Muscle layer of colon (tissue), 2 donors: ENCODE measurements at regions not wholly inside any gene's neighbourhood (a gene's known extent, or its start where the extent isn't known, plus 50 kb on each side); places are given as distances from the start of the nearest gene placed in this dataset.

ENCODE experiments used
- H3K27ac ChIP-seq: one replicate; pipeline ENCODE4 v1.7.0; 2013; ENCODE audit warnings: low read depth, mild to moderate bottlenecking, low read length, moderate library complexity
- H3K27me3 ChIP-seq, 2 donors: one replicate each; pipeline ENCODE4 v1.7.0; 2013; ENCODE audit warnings: low read length in 2 of 2, mild to moderate bottlenecking in 2 of 2; ENCODE audit not compliant: insufficient read depth in 2 of 2, control insufficient read depth in 1 of 2
- H3K36me3 ChIP-seq: one replicate; pipeline ENCODE4 v1.7.0; 2013; ENCODE audit warnings: mild to moderate bottlenecking, low read length; ENCODE audit not compliant: insufficient read depth
- H3K4me1 ChIP-seq: one replicate; pipeline ENCODE4 v1.7.0; 2013; ENCODE audit warnings: mild to moderate bottlenecking, low read length; ENCODE audit not compliant: insufficient read depth
- H3K4me3 ChIP-seq, 2 donors: one replicate each; pipeline ENCODE4 v1.7.0; 2013; ENCODE audit warnings: low read length in 2 of 2, low read depth in 1 of 2, mild to moderate bottlenecking in 1 of 2, moderate library complexity in 1 of 2
- H3K9ac ChIP-seq: one replicate; pipeline ENCODE4 v1.7.0; 2013; ENCODE audit warnings: low read length
- H3K9me3 ChIP-seq: one replicate; pipeline ENCODE4 v1.7.0; 2013; ENCODE audit warnings: mild to moderate bottlenecking, low read length
- donor health status: abdominal sarcoma.
- donor health status: Adenocarcinoma of cecum.

DNA sequence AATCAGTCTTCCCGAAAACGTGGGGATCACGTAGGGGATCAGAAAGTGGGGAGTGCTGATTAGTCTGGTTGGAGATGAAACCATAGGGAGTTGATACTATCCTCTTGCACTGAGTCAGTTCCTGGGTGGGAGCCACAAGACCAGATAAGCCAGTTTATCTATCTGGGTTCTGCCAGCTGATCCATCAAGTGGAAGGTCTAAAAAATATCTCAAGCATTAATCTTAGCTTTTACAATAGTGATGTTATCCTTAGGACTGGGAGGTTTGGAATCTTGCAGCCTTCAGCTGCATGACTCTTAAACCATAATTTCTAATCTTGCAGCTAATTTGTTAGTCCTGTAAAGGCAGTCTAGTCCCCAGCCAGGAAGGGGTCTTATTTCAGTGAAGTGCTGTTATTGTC lies 2474.2 kb downstream of the PCDH9 start:
- H3K4me3 ChIP-seq = no peak overlapping the region
- no peaks in the 10 kb centered on the region for H3K9me3 ChIP-seq
- no peaks in the 10 kb centered on the region for H3K36me3 ChIP-seq
- no peaks in the 10 kb centered on the region for H3K27me3 ChIP-seq
- no peak overlapping the region for H3K27ac ChIP-seq
- H3K4me1 ChIP-seq = no peaks in the 10 kb centered on the region
- no peak overlapping the region for H3K9ac ChIP-seq

DNA sequence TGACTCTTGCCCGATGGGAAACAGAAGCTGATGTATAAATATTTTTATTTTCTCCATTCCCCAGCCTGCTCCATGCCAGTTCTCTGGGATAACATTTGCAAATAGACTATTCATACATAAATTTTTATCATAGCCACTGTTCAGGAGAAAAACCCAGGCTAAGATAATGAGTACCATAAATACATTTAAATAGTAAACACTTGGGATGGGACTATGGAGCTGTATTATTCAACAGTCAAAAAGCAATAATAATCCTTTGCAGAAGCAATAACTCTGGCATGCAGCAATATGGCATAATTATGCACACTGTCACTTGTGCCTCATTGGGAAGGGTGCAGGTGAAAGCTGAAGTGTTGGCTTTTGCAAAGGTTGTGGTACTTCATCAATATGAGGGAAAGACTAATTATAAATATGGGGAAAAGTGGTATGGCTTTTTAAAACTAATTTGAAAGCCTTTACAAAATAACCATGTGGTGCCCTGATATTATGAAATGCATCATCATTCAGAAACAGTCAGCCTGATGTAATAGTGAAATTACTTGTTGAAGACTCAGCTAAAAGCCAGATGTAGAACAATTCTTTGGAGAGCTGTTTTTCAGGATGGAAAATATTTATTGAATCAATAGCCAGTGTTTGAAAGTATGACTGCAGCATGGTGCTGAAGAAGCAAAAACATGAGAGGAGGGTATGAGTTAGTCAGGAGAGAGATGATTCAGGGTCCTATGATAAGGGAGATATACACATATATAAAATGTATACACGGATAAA lies 2476.7 kb downstream of the PCDH9 start:
- Histone ChIP-seq H3K4me3 (no peak overlapping the region), H3K27me3 (no peaks in the 10 kb centered on the region)

DNA sequence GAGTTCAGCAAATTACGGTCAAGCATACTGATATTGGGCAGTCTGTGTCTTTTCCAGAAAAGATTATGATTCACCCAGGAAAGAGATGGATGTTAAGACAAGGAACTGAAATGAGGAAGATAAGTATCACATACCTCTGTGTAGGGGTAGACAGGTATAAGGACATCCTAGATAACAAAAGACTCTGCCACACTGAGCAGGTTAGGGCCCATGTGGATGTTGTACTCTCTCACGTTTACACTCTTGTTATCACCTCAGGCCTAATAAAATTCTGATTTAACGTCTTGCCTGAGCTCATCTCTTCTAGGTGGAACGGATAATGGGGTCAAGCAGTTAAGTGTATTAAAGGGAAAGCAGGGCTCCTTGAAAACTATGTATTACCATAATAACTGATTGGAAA lies 2480.8 kb downstream of the PCDH9 start:
- Histone ChIP-seq H3K4me3 (no peak overlapping the region), H3K27ac (no peak overlapping the region), H3K4me1 (no peaks in the 10 kb centered on the region), H3K9me3 (no peaks in the 10 kb centered on the region), H3K9ac (no peak overlapping the region), H3K36me3 (no peaks in the 10 kb centered on the region), H3K27me3 (no peaks in the 10 kb centered on the region)

More for the DNA sequence above, 2476.7 kb downstream of the PCDH9 start:
- Histone ChIP-seq H3K9me3 (no peaks in the 10 kb centered on the region), H3K36me3 (no peaks in the 10 kb centered on the region), H3K4me1 (no peaks in the 10 kb centered on the region), H3K27ac (no peak overlapping the region), H3K9ac (no peak overlapping the region)

DNA sequence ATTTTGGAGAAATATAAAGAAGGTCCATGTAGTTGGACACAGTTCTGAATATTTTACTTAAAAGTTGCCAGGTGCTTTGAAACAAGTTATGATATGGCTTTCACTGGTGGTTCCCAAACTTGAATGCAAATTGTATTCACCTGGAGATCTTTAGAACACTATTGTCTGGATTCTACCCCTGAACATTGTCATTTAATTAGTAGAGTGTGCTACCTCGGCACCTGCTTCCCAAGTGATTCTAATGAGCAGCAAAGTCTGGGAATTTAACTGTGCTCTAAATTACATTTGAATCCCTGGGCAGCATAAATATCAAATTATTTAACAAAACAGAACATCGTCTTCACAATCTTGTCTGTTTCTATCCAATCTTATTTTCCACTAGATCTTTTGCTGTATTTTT lies 2483.3 kb downstream of the PCDH9 start:
- H3K9ac ChIP-seq = no peak overlapping the region
- H3K36me3 ChIP-seq = no peaks in the 10 kb centered on the region
- no peaks in the 10 kb centered on the region for H3K4me1 ChIP-seq
- no peak overlapping the region for H3K27ac ChIP-seq
- H3K4me3 ChIP-seq = no peak overlapping the region
- no peaks in the 10 kb centered on the region for H3K9me3 ChIP-seq
- no peaks in the 10 kb centered on the region for H3K27me3 ChIP-seq

DNA sequence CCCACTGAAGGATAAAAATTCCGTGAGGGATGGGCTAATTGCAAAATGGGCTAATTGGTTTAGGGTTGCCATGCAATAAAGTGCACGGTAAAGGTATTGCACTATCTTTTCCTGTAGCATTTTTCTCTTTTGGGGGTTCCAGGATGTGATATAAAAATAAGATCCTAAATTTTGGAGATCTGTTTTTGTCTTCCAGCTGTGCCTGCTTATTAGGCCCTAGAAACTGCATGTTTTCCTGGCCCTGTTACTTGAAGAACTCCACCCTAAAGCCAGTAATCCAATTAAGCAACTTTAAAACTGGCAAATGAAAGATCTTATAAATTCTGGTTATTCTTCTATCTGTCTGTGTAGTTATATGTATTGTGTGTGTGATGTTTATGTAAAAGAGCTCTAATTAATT lies 2489.6 kb downstream of the PCDH9 start:
- no peaks in the 10 kb centered on the region for H3K9me3 ChIP-seq
- H3K27ac ChIP-seq = no peak overlapping the region
- H3K36me3 ChIP-seq = no peaks in the 10 kb centered on the region
- no peaks in the 10 kb centered on the region for H3K27me3 ChIP-seq
- H3K4me1 ChIP-seq = no peaks in the 10 kb centered on the region
- no peak overlapping the region for H3K4me3 ChIP-seq
- H3K9ac ChIP-seq = no peak overlapping the region

DNA sequence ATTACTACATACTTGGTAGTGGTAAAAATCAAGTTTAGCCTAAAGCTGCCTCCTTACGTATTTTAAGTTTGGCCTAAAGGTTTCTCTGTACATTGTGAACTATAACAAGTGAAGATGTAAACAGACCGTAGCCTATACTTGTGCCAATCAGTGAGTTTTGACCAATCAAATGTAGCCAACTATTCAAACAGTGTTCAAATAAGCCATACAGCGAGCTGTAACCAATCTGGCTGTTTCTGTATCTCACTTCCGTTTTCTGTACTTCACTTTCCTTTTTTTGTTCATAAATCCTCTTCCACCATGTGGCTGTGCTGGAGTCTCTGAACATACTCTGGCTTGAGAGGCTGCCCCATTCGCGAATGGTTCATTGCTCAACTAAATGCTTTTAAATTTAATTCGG lies 2504.6 kb downstream of the PCDH9 start:
- Histone ChIP-seq H3K4me1 (no peaks in the 10 kb centered on the region), H3K9me3 (no peaks in the 10 kb centered on the region), H3K27me3 (no peaks in the 10 kb centered on the region), H3K4me3 (no peak overlapping the region), H3K9ac (no peak overlapping the region), H3K36me3 (no peaks in the 10 kb centered on the region), H3K27ac (no peak overlapping the region)

DNA sequence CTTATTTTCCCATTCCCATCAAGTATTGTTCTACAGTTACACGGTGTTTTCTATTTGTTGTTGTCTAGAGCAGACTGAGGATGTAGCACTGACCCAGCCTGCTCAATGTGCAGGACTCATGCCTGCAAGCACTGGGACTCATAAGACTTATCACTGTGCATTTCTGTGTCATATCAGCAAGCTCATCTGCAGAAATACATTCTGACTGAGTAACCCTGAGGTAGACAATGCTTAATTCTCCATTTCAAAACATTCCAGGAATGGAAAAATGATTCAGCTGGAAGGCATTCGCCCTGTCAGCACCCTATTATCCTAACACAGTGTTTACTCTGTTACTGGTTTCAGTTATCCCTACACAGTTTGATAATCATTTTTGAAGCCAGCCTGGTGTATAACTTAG lies 2506.4 kb downstream of the PCDH9 start:
- H3K36me3 ChIP-seq = no peaks in the 10 kb centered on the region
- H3K9ac ChIP-seq = no peak overlapping the region
- H3K27ac ChIP-seq = no peak overlapping the region
- H3K4me1 ChIP-seq = no peaks in the 10 kb centered on the region
- no peaks in the 10 kb centered on the region for H3K27me3 ChIP-seq
- no peak overlapping the region for H3K4me3 ChIP-seq
- H3K9me3 ChIP-seq = no peaks in the 10 kb centered on the region

DNA sequence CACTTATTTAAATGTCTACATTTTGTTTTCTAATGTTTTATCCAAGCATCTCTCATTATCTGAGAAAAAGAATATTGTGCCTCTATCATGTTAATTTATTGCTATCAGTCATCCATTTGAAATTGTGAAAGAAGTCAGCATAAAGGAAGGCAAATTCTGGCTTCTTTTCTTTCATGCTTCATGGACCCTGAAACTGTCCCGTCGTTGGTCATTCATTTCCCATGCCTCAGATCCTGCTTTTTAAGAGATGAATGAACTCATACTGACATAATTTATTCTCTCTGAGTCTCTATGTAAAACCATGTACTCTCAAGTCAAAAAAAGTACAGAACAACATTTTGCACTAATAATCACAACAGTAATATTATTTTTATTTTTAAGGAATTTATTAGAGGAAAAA lies 2512.0 kb downstream of the PCDH9 start:
- no peaks in the 10 kb centered on the region for H3K27me3 ChIP-seq
- no peak overlapping the region for H3K9ac ChIP-seq
- no peaks in the 10 kb centered on the region for H3K36me3 ChIP-seq
- no peak overlapping the region for H3K27ac ChIP-seq
- H3K4me3 ChIP-seq = no peak overlapping the region
- H3K9me3 ChIP-seq = no peaks in the 10 kb centered on the region
- no peaks in the 10 kb centered on the region for H3K4me1 ChIP-seq

DNA sequence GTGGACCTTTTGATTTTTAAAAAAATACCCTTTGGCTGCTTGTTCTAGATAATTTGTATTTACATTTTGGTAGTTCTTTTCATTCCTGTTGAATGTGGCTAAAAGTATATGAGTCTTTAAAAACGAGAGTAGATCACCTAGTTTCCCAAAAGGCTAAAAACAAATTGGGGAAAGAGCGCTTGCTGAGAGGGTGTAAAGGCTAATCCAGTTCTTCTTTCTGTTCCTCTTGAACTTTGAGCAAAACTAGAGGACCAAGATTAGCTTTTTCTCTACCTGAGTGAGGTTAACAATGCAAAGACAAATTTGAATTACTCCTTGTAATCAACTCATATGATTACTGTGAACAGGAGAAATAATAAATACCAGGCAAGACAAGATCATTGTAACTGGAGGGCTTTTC lies 2513.2 kb downstream of the PCDH9 start:
- Histone ChIP-seq H3K27ac (no peak overlapping the region), H3K9me3 (no peaks in the 10 kb centered on the region), H3K4me3 (no peak overlapping the region), H3K27me3 (no peaks in the 10 kb centered on the region), H3K4me1 (no peaks in the 10 kb centered on the region), H3K36me3 (no peaks in the 10 kb centered on the region), H3K9ac (no peak overlapping the region)

DNA sequence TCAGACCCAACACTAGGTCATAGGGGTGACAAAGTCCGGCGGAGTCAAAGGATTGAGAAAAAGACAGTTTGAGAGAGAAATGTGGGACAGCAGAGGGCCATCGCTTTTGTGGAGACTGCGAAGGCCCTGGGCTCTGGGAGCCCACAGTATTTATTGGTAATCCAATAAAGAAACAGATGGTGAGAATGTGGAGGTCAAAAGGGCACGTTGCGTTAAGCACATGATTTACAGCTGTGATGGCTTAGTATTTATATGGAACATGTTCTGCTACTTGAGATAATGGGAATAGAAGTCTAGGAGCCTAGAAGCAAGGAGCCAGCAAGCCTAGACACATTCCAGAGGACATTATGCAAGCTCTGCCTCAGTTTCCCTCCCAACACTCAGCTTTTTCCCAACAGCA lies 2521.1 kb downstream of the PCDH9 start:
- Histone ChIP-seq H3K27me3 (no peaks in the 10 kb centered on the region), H3K4me1 (no peaks in the 10 kb centered on the region), H3K9me3 (no peaks in the 10 kb centered on the region), H3K27ac (no peak overlapping the region), H3K4me3 (no peak overlapping the region), H3K36me3 (no peaks in the 10 kb centered on the region), H3K9ac (no peak overlapping the region)

DNA sequence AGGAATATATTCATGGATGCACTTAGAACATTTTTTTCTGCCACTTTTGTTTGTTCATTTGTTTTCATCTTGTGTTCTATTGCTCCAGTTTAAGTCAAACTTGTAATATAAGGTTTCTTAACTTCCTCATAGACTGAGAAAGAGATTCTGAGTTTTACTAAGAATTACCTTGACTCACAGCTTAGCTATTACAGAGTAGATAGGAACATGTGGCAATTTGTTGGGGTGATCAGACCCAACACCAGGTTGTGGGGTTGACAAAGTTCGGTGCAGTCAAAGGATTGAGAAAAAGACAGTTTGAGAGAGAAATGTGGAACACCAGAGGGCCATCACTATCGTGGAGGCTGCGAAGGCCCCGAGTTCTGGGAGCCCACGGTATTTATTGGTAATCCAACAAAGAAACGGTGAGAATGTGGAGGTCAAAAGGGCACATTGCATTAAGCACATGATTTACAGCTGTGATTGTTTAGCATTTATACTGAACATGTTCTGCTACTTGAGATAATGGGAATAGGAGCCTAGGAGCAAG lies 2526.0 kb downstream of the PCDH9 start:
- Histone ChIP-seq H3K9ac (no peak overlapping the region), H3K4me3 (no peak overlapping the region), H3K9me3 (no peaks in the 10 kb centered on the region), H3K27me3 (no peaks in the 10 kb centered on the region), H3K27ac (no peak overlapping the region), H3K4me1 (no peaks in the 10 kb centered on the region), H3K36me3 (no peaks in the 10 kb centered on the region)

DNA sequence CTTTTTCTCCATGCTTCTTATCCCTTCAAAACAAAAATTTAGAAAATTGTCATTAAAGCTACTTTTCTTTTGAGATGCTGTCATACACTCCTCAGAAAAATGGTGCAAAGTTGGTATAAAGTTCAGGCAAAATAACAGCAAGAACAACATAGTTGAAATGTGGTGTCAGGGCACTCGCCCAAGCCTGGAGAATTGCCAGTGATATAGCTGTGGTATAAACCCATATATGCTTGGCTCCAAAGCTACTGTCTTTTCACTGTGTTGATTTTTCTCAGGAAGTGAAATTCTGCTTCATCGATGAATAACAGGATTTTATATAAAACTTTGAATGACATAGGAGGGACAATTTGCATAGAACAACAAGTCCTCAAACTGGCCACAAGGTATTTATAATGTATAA lies 2532.9 kb downstream of the PCDH9 start:
- no peaks in the 10 kb centered on the region for H3K36me3 ChIP-seq
- H3K4me3 ChIP-seq = no peak overlapping the region

More for the DNA sequence above, 2532.9 kb downstream of the PCDH9 start:
- Histone ChIP-seq H3K9ac (no peak overlapping the region), H3K27me3 (no peaks in the 10 kb centered on the region), H3K4me1 (no peaks in the 10 kb centered on the region), H3K9me3 (no peaks in the 10 kb centered on the region), H3K27ac (no peak overlapping the region)
